IPS-NIHi7 (cell line): ENCODE measurements at regions not wholly inside any gene's neighbourhood (a gene's known extent, or its start where the extent isn't known, plus 50 kb on each side); places are given as distances from the start of the nearest gene placed in this dataset.

ENCODE experiments used
- DNase-seq: peaks from one replicate; pipeline ENCODE4 v3.0.0; 2012; ENCODE audit warnings: mixed read lengths; ENCODE audit errors: extremely low spot score

DNA sequence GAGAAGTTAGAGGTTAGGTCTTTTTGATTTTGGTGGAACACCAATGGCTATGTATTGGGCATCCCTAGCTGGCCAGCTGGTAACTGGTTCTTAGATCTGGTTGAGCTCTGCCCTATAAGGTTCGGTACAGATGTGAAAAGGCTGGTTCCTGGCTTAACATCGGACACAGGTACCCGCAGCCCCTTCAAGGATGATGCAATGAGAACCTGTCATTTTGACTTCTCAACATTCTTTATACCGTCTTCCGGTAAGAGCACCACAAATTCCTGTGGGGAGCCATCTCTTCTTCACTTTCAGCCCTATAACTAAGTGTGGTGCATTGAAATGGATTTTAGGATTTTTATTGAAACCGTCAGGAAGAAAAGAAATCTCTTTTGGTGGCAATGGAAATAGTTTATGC lies 222.8 kb downstream of the ADAMTS9 start:
- DNase-seq = no peak

GRCh38 chr3:64463981-64464380 lies 223.8 kb downstream of the ADAMTS9 start:
- no peak for DNase-seq

- no peak for DNase-seq
Measured at GRCh38 chr3:64462203-64462602, 225.6 kb downstream of the ADAMTS9 start.

DNA sequence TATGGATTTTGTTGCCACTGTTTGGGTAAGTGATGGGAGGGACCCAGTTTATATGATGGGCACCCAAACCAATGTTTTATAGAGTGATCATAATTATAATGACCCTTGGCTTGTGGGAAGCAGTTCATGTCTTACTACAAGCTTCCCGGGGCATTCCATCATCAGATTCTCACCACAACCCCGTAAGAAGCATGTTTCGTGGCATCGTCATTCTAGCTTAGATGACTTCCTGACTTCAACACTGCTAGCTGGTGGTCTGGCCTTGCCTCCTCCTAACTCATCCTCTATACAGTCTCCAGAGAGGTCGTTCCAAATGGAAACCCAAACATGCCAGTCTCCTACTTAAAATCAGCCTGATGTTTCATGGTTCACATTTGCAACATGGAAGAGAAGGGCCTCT lies 226.9 kb downstream of the ADAMTS9 start:
- no peak for DNase-seq

DNA sequence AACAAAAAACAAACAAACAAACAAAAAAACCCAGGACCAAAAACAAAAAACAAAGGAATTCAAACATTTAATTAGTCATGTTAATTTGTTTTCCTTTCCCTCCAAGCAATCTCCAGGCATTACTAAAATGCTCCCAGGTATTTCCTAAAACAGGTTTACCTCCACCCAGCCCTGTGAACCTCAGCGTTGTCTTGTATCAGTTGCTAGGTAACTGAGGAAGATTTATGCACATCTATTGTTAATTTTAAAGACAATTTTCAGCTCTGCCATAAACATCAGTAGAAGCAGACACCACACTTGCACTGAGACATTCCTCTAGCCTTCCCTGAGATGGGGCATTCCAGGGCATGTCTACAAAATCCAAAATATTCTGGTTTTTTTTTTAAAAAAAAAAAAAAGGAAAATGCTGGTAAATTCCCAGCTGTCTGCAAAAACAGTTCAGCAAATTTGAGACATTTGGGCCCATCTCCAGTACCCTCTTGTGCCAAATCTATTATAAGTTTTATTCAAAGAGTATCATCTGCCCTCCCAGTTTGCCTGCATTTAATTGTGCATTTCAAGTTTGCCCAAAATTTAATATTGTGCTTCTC lies 227.6 kb downstream of the ADAMTS9 start:
- DNase-seq = no peak

DNA sequence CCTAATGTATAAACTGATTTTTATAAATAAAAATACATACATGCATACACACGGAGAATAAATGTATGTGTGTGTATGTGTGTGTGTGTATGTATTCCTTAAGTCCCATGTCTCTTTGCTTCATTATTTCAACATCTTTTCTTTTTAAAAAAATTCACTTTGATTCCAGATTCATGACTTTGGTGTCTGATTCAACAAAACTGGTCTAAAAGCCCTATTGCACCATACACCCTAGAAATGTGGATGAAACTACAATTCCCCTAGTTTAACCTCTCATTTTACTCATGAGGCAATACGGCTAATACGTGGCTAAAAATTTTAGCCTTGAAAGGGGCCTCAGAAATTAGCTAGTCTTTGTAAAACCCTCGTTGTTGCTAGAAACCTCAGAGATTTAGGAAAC lies 228.1 kb downstream of the ADAMTS9 start:
- DNase-seq = no peak

DNA sequence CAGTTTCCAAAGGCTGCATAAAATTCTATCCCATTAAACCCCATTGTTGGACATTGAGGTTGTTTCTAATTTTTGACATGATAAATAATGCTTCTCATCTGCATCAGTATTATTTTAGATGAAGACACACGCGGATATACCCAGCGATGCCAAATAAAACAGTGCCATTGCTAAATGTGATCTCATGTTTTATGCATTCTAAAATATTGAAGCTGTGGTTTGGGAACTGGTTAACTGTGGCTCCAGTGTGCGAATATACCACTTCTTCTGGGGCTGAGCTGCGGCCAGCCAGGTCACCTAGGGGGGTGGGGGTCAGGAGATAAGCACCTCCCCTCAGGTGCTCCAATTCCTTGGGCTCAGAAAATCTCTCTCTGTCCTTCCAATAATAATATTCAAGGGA lies 230.0 kb downstream of the ADAMTS9 start:
- no peak for DNase-seq

DNA sequence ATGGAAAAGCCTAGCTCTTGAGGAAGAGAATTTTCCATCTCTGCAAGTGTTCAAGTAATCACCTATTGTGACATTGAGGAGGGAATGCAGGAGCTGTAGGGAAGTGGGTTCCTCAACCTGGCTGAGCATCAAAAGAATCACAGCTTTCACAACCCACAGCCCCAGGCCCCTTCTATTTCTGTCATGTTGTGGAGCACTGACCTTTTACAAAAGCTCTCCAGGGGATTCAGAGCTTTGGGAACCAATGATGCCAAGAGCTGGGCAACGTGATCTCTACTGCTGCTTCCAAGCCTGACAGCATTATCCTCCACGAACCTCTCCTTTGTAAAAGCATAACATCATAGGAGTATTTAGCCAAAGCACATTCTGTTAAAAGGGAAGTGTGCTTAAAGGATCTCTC lies 231.1 kb downstream of the ADAMTS9 start:
- no peak for DNase-seq

- no peak for DNase-seq
Measured at GRCh38 chr3:64455351-64455750, 230.1 kb upstream of the PRICKLE2 start.

DNA sequence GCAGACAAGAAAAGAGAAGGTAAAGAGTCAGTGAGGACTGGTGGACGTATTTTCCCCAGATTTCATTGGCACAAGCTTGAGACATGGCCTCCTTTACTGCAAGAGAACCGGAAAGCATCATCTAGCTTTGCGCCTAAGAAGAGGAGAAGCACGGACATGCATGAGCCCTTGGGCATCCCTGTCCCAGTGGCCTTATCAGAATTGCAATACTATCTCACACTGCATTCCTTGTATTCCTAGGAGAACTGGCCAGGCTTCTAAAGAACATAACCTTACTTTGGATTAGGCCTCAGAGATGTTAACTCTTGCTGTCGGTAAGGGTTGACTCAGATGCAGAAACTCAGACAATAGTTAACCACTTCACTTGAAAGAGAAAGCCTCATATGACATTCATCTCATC lies 229.5 kb upstream of the PRICKLE2 start:
- no peak for DNase-seq

DNA sequence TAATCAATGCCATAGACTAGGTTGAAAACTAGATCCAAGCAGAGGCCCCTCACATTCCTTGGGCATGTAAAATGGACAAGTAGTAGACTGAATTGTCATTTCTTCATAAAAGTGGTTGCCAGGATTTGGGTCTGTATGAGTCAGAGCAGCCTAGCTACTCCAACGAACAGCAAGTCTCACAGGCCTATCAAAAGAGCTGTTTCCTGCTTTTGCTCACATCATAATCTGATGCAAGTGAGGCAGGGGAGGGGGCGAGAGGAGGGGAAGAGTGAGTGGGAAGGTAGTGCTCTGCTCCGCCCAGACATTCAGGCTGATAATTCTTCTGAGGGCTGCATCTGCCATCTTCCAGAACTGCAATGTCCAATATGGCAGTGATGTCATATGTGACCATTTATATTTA lies 228.9 kb upstream of the PRICKLE2 start:
- no peak for DNase-seq

DNA sequence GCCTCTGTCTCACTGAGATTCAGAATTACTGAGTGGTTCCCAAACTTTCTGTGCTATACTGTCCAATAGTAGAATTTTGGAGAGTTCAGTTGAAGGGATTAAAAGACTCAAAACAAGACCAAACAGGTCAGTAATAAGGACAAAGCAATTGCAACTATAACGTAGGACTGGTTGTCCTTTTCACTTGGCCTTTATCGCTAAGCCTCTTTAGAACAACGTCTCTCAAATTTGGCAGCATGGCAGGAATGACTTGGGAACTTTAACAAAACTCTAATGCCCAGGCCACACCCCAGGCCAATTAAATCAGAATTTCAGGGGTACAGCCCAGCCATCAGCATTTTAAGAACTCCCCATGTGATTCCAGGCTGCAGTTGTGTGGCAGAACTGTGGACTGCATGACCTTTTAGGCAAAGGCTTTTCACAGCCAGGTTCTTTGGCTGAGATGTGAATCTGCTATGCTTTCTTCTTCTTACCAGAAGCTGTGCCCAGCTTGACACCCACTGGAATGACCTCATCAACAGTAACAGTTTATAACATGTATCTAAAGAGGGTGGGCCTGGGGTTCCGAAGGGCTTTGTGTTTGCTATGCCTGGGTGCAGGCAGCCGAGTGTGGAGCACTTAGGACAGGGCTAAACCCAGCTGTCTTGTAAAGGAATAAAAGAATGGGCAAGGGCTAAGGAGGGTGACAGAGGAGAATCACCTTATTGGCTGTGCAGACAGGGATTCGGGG lies 226.2 kb upstream of the PRICKLE2 start:
- no peak for DNase-seq

- DNase-seq = no peak
Measured at GRCh38 chr3:64450396-64450956, 225.2 kb upstream of the PRICKLE2 start.

GRCh38 chr3:64449026-64449425 lies 223.8 kb upstream of the PRICKLE2 start:
- DNase-seq = no peak

GRCh38 chr3:64445944-64446300 lies 220.7 kb upstream of the PRICKLE2 start:
- no peak for DNase-seq

GRCh38 chr3:64445109-64445943 lies 220.1 kb upstream of the PRICKLE2 start:
- DNase-seq = peak; percentile 89

DNA sequence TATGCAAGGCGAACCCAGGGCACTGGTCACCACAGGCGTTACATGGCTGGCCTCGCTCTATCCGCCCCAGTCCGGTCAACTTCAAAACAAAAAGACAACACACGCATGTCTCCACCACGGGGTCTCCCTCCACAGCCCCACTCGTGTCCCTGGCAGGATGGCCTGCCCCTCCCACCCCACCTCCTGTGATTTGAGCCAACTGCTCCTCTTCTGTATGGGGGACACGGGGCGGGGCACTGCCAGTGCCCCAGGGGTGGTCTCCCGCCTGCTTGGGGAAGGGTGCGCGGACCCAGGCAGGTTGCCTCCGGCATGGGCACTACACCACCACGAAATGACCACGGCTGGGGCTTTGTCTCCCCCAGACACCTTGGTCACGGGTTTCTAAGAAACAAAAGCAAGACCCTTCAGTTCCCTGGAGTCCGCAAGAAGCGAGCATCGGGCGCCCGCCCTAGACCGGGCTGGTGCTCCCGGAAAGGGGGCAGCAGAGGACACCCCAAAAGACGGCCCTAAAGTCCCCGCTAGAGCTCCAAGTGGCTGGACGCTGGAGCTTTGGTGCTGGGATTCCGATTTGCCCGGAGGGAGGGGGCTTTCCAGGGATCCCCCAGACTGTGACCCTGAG lies 219.3 kb upstream of the PRICKLE2 start:
- DNase-seq = no peak

GRCh38 chr3:64443546-64444381 lies 218.5 kb upstream of the PRICKLE2 start:
- no peak for DNase-seq

- DNase-seq = no peak
Measured at GRCh38 chr3:64441861-64442260, 216.6 kb upstream of the PRICKLE2 start.

DNA sequence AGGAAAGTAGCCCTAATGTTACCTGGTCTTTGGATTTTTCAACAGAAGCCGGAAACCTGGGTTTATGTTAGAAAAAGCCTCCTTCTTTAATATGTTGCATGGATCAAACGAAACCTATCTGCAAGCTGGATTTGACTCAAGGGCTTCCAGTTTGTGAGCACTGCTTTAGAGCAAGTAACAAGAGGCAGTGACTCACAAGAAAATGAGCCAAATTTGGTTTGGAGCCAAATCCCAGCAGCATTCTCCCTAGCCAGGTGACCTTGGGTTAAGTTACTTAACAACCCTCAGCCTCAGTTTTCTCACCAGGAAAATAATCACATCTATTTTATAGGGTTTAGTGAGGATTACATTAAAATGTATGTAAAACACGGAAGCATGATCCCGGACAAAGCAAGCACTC lies 215.2 kb upstream of the PRICKLE2 start:
- DNase-seq = no peak

- DNase-seq = no peak
Measured at GRCh38 chr3:64438812-64439211, 213.5 kb upstream of the PRICKLE2 start.
